Stimulated activated CD8-positive, alpha-beta memory T cell treated with anti-CD3 and anti-CD28 coated beads, Interleukin-12 subunit alpha, Interleukin-12 subunit beta, amount 100 ng/mL, for 24 hours (primary cell): ENCODE measurements at regions not wholly inside any gene's neighbourhood (a gene's known extent, or its start where the extent isn't known, plus 50 kb on each side); places are given as distances from the start of the nearest gene placed in this dataset.

Source experiments
- DNase-seq: peaks from one replicate; pipeline ENCODE4 v3.0.0-alpha.2; 2020; ENCODE audit errors: extremely low read depth

DNA sequence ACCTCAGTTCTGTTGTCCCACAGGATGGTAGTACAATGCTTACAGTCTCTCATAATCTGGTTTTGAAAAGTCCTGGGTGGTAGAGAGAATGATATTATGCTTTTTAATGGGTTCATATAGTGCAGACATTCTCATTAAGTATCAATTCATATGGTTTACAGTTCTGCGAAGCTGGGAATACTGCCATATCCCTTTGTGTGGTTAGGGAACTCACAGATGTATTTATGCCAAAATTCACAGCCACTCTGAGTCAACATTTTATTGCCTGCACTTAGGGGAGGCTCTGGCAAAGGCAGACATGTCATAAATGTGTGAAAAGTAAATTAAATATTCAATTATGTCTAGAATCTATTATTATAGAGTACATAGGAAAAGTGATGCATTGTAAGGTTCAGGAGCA lies 808.2 kb downstream of the SUCLG1 start:
- DNase-seq, result no peak

DNA sequence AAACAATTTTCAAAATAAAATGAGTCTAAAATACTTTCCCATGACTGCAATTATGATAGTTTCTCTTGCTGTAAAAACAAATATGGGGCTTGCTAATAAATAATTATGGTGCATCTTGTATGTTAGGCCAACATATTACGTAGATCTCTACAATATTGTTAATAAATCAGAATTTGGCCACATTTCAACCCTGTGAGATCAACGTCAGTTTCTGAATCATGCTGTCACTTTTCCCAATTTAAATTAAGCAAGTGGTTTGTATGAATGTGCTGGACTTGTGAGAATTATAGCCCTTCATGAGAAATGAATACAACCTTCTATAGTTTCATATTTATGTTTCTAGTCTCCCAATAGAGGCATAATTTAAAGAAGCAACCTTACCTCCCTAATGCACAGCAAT lies 808.9 kb downstream of the SUCLG1 start:
- DNase-seq, result no peak

DNA sequence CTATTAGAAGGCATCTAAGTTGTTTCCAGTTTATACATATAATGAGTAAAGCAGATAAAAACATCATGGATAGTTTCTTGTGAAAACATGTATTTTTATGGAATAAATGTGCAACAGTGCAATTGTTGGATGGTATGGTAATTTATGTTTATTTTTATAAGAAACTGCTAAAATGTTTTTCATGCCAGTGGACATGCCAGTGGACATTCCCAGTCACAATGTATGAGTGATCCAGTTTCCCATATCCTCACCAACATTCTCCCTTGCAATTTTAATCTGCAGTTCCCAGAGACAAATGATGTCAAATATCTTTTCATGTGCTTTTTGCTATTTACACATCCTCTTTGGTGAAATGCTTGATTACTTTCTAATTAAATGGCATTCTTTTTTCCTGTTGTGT lies 818.6 kb downstream of the SUCLG1 start:
- no peak for DNase-seq

DNA sequence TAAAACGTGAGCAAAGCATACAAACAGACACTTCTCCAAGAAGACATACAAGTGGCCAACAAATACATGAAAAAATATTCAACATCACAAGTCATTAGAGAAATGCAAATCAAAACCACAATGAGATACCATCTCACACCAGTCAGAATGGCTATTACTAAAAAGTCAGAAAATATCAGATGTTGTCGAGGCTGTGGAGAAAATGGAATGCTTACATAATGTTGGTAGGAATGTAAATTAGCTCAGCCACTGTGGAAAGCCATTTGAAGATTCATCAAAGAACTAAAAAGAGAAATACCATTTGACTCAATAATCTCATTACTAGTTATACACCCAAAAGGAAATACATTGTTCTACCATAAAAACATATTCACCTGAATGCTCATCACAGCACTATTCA lies 825.7 kb downstream of the SUCLG1 start:
- no peak for DNase-seq

DNA sequence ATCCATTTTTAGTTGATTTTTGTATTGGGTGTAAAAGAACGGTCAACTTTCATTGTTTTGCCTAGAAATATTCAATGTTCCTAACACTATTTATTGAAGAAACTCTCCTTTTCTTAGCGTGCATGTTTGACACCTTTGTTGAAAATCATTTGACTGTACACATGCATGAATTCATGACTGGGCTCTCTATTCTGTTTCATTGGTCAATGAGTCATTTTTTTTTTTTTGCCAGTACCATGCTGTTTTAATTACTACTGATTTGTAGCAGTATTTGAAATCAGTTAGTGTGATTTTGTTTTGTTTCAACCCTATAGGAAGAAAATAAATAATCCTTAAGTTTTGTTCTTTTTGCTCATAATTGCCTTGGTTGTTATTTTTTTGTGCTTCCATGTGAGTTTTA lies 828.7 kb downstream of the SUCLG1 start:
- no peak for DNase-seq

DNA sequence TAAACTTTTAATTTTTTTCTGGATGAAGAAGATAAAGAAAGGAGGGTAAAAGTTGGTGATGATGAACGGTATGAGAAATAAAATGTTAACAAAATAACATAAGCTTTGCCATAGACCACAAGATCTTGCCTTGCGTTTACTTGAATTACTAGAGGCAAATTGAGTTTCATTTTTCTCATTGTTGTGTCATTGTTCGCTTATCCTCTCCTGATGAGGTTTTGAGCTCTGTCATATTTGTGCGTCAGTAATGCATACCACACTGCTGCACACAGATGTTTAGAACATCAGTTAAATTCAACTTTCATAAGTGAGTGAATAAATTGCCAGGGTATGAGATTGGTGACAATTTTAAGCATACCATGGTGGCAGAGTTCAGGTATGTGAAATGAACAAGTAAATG lies 843.6 kb downstream of the SUCLG1 start:
- no peak for DNase-seq

DNA sequence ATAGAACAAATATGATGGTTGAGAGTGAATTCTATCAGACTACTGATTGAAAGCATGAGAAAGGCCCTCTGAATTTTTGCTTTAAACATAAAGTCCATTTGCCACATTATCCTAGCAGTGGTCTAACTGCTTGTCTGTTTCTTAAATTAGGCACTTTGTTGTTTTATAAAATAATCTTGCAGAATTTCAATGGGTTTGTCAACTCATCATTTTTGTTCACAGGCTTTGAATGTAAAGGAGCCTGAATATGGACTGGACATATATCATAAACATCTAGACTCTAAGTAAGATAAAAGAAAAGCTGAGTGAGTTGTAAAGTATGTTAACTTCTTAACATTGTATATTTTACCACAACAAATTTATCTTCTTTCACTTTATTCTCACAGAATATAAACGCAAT lies 845.9 kb downstream of the SUCLG1 start:
- DNase-seq, result no peak

DNA sequence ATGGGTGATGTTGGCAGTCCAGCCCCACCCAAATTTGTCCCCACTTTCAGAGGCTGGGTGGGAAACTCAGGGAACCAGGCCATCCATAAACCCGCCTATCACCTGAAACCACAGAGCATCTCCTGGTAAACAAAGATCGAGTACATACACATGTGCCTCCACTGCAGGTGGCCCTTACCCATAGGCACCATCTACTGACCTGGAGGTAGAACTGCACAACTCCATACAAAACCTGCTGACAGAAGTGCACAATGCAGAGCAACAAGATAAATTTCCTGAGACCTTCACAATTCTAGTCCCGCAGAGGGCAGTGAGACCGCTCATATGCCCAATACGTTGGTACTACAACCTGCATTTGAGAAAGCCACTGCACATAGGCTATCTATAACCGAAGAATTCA lies 856.3 kb downstream of the SUCLG1 start:
- DNase-seq, result no peak

DNA sequence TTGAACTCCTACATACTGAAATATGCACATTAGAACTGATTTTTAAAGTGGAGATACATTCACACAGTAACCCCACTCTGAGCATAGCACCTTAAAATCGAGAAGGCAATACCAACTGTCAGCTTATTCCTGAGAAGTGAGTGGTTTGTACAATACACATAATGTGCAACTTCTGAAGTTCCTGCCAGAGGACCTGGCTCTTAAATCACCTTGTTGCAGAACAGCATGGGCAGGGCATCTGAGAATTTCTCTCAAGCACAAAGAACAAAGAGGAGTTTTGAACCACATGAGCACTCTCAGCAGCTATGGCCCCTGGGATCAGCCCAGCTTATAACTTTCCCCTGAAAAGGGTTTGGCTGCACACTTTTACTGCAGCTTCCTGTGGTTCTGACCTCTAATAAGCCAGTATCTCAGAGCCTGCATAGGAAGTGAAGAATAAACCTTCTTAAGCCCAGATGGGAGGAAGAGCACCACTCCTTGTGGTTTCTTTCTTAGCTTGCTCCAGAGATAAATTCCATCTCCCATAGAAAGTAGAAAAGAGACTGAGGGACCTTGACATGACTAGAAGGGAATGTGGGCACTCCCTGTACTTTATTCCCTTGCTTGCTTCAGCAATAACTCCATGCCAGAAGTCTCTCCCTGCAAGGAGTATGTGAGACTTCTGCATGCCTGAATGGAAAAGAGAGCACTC lies 862.3 kb downstream of the SUCLG1 start:
- DNase-seq, result no peak

DNA sequence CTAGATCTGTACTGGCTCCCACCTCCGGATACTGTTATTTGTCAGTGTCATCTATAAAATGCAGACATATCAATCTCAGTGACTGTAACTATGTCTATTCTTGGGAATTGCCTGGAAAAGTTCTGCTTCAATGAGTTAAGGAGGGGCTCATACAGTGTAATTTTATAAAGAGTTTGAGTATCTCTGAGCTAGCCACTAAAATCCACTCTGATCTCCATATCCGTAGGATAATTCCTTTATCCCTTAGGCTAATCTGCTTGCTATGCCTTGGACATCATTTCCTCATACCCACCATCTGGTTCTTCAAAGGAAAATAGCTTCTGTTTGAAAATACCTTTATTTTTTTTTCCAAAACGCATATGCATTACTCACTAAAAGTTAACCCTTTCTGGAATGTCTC lies 863.2 kb downstream of the SUCLG1 start:
- no peak for DNase-seq

DNA sequence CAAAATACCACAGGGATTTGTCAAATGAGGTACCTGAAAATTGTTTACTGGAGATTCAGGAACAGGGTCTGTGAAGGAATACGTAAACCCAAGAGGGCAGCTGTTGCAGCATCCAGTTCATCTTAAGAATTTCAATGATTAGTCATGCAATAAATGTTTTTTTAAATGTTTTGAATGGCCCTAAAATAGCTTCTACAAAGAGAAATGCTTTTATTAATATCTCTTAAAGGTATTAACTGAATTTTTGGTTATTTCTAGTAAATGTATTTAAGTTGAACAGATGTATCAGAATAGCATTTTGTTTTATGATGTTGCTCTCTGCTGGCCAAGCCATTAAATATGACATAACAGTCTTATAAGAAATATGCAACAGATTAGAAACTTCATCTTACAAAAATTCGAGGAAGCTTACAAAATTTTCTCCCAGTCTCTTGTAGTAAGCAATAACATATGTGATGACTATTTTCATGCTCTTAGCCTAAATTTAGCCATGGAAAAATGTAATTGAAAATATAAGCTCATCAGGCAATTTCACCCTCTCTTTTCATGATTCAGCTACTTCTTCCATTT lies 863.9 kb downstream of the SUCLG1 start:
- no peak for DNase-seq

DNA sequence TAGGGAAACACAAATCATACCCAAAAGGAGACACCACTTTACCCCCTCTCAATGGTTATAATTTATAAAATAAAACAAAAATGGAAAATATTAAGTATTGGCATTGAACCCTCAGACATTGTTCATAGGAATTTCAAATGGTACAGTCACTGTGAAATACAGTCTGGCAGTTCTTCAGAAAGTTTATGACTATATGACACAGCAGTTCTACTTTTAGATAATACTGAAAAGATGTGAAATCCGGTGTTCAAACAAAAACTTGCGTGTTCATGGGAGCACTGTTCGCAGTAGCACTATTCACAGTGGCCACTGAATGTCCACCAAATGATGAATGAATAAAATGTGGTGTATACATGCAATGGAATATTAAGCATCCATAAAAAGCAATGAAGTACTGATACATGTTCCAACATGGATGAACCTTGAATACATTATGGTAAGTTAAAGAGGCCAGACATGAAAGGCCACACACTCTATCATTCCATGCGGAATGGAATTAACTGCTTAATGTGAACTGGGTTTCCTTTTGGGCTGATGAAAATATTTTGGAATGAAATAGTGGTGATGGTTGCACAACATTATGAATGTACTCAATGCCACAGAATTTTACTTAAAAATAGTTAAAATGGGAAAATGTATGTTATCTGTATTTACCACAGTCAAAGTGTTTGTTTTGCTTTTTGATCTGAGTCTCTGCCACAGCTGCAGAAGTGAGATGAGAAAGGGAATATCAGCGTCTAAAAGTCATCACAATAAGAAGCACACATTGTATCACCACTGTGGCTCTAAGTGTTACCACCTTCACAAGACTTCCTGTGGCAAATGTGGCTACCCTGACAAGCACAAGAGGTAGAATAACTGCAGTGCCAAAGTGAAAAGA lies 864.6 kb downstream of the SUCLG1 start:
- no peak for DNase-seq

DNA sequence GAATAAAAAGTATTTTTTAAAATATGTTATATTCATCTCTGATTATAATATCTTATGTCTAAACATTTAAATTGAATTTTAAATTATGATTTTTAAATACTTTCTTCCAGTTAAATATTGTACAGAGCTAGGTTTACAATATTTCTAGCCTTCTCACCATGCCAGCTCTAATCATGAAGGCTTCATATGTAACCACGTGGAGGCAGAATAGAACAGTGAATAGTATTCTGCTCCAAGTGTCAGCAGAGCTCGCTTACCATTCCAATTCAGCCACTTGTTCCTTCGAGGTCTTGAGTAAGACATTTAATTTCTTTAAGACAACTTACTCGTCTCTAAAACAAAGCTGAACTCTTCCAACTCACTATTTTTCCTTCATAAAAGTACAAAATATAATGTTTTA lies 871.8 kb downstream of the SUCLG1 start:
- no peak for DNase-seq

DNA sequence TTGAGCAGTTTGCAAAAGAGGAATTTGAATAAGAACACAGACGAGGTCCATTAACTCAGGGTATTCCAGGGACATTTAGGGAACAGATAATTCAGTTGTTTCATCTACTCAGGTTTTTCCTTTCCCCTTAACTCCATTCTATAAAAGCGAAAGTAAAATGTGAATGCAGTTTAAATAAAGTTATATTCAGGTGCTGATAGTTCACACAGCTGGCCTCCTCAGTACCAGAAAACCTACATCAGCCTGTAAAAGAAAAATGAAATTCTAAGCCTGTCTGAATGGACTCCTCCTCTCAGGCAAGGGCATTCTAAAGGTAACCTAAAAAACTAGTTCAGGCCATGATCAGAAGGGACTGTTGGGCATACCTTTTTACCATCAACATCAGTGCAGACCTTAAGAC lies 873.8 kb downstream of the SUCLG1 start:
- DNase-seq, result no peak

DNA sequence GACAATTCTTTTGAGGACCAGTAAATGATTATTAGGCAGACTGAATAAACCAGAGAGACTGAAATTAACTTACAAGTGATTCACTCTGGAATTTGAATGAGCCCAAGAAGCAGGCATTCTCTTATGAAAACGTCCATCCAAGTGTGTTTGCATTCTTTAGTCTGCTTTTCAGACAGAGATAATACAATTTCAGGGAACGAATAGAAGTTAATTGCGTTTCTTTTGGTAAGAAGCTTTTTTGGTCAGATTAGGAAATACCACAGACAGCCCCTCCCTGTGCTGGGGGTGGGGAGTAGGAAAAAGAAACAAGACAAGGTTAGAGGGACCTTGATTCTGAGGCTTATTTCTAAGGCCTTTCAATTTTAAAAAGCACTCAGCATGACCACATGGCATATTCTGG lies 874.4 kb downstream of the SUCLG1 start:
- DNase-seq, result no peak

DNA sequence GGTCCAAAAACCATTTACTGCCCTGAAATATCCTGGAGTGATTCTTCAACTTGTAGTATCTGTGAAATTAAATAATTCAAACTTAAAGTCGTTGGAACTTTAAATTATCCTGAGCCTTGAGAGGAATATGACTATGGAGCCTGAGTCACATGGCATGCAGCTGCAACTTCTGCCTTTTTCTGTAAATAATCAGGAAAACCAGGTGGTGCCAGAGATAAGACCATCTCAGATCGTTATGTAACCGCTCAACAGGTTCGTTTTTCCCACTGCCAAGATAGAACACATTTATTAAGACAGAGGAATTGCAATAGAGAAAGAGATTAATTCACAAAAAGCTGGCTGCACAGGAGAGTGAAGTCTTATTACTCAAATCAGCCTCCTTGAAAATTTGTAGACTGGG lies 876.5 kb downstream of the SUCLG1 start:
- no peak for DNase-seq

DNA sequence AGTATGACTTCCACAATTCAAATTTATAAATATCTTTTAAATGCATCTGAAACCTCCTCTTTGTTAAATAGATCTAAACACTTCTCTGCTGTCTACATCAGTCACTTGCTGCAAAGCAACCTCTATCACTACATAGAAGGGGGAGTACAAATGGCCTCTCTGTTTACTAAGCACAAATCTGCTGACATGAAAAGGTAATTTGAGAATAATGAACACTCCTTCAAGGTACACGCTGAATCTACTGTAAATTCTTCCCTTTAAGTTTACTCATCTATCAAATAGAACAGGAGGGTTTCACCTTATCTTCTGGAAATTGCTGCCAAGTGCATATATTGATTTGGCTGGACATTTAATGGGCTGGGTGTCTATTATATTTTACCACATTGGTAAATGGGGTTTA lies 879.6 kb downstream of the SUCLG1 start:
- no peak for DNase-seq

DNA sequence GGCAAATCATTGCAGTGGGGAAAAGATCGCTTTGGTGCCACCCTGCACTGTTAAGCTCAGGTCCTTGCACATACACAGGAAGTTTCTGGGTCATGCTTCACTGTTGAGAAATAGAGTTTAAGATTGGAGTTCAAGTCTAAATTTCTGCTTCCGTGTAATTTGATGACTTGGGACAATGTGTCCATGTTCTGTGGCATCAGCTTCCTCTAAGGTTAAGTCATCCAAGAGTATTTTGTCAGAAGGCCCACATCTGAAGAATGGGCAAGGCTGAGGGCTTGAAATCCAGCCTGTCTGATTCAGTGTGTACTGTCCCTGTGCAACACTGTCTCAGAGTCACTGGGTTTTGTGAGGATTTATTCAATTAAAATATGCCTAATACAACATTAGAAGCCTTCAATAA lies 880.7 kb downstream of the SUCLG1 start:
- DNase-seq, result no peak

DNA sequence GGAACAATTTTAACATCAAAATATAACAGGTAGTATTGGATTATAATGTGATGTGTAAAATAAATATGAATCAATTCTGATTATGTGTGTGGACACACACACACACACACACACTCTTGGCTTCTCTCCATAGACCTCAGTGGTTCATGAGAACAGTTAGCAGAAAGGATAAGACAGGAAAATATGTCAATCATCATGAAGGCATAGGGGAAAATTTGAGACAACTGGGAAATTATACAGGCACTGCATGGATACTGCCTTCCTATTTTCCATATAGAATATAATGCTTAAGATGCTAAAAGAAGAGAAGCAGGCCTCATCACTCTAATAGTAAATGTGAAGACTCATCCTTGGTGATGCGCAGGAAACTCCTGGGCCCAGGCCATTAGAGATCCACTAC lies 884.5 kb downstream of the SUCLG1 start:
- DNase-seq, result no peak

DNA sequence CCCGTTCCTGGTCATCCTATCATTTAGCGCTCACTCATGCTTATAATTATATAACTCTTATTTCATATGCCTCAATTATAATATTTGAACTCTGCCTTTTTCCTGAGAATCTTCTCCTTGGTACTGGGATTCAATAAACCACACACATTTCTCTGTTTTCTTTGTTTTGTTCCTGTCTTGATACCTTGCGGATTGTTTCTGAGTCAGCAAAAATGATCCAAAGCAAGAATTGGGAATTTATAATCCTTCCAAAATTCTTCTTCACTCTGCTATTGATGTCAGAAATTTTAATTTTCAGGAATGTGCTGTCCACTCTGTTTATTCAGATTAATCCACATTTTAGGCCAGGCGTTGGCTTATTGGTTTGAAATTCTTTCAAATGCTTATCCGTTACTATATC lies 886.0 kb downstream of the SUCLG1 start:
- no peak for DNase-seq

DNA sequence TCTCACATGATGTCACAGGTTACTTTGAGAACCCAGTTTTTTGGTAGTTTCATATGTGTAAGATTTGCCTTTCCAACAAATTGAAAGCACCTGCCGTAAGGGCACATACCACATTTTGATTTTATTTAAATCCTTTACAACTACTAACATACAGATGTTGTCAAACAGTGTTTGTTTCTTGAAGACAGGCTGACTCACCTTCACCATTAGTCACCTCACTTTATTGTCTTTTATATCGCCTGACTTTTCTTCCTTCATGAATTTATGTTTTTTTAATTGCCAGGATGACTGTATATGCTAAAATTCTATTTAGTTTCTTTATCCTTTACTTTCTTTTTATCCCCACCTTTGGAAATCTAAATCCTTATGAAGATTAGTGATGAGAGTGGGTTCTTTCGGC lies 886.7 kb downstream of the SUCLG1 start:
- no peak for DNase-seq

DNA sequence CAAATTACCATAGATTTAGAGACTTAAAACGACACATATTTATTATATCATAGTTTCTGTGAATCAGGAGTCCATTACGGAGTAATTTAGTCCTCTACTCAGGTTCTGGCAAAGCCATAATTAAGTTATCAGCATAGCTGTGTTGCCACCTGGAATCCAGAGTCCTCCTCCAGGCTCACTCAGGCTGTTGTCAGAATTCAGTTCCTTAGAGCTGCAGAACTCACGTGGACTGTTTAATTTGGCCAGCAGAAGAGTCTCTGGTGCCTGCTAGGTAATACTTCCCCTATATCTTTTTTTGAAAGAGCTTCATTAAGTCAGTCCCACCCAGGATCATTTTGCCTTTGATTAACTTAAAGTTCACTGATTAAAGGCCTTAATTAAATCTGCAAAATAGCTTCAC lies 891.5 kb downstream of the SUCLG1 start:
- DNase-seq, result no peak

DNA sequence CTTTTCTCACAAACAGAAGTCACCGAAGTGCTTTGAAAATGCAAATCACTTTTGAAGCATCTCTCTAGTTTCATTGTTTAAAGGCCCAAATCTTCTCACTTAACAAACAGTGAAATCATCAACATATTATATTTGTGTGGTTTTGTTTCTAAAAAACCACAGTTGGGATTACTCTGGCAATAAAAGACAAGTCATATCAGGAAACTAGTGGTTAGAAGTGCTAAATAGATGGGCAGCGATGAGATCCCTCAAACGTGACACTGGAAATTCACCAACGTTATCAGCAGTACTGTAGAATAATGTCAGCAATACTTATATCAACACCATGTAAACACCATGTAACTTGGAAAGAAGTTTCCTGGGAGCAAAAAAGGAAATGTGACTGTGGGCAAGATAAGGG lies 893.5 kb downstream of the SUCLG1 start:
- no peak for DNase-seq
